GM19395 (cell line): ENCODE measurements at regions not wholly inside any gene's neighbourhood (a gene's known extent, or its start where the extent isn't known, plus 50 kb on each side); places are given as distances from the start of the nearest gene placed in this dataset.
"Not testable (repeated sequence)": the region's sequence is repeated elsewhere in the genome, so short reads cannot be mapped to it uniquely, and the experiment has no call there.

Experiments
- ATAC-seq: cut with Tn5 transposase; IDR thresholded peaks from one replicate; pipeline ENCODE4 v1.9.1; 2021; ENCODE audit warnings: mild to moderate bottlenecking, moderate library complexity; ENCODE audit not compliant: unreplicated experiment

- not testable (repeated sequence) for ATAC-seq
These were observed 177.2 kb upstream of the RPS23 start for GRCh38 chr5:82455317-82455716.

GRCh38 chr5:82448374-82448773 lies 170.2 kb upstream of the RPS23 start:
- no peak for ATAC-seq

GRCh38 chr5:82447913-82448312 lies 169.8 kb upstream of the RPS23 start:
- ATAC-seq: no peak

GRCh38 chr5:82446809-82447208 lies 168.7 kb upstream of the RPS23 start:
- ATAC-seq: no peak

GRCh38 chr5:82445726-82446335 lies 167.7 kb upstream of the RPS23 start:
- no peak for ATAC-seq

GRCh38 chr5:82439750-82440445 lies 161.7 kb upstream of the RPS23 start:
- no peak for ATAC-seq

GRCh38 chr5:82437565-82437964 lies 159.4 kb upstream of the RPS23 start:
- ATAC-seq: not testable (repeated sequence)

- no peak for ATAC-seq
These were observed 158.1 kb upstream of the RPS23 start for GRCh38 chr5:82436291-82436690.

GRCh38 chr5:82434696-82435660 lies 156.8 kb upstream of the RPS23 start:
- ATAC-seq: not testable (repeated sequence)

- no peak for ATAC-seq
These were observed 148.5 kb upstream of the RPS23 start for GRCh38 chr5:82426464-82427154.

- no peak for ATAC-seq
These were observed 147.4 kb upstream of the RPS23 start for GRCh38 chr5:82425591-82425990.

- ATAC-seq: no peak
These were observed 146.1 kb upstream of the RPS23 start for GRCh38 chr5:82424211-82424610.

- ATAC-seq: no peak
These were observed 144.6 kb upstream of the RPS23 start for GRCh38 chr5:82422751-82423181.

- ATAC-seq: no peak
These were observed 144.0 kb upstream of the RPS23 start for GRCh38 chr5:82422001-82422740.

GRCh38 chr5:82421119-82421518 lies 143.0 kb upstream of the RPS23 start:
- no peak for ATAC-seq

- ATAC-seq: not testable (repeated sequence)
These were observed 142.4 kb upstream of the RPS23 start for GRCh38 chr5:82420524-82420923.

- ATAC-seq: no peak
These were observed 141.6 kb upstream of the RPS23 start for GRCh38 chr5:82419559-82420332.

- no peak for ATAC-seq
These were observed 140.4 kb upstream of the RPS23 start for GRCh38 chr5:82418608-82418950.

GRCh38 chr5:82417776-82418607 lies 139.8 kb upstream of the RPS23 start:
- no peak for ATAC-seq
